HL-60 (cell line): ENCODE measurements at regions not wholly inside any gene's neighbourhood (a gene's known extent, or its start where the extent isn't known, plus 50 kb on each side); places are given as distances from the start of the nearest gene placed in this dataset.
A peak's percentile ranks its signal among the peaks of the same experiment; 100 is the strongest.

Experiments
- DNase-seq, 2 experiments: peaks; one replicate each; pipeline ENCODE4 v3.0.0-alpha.2; 2010 to 2020; ENCODE audit warnings: low read depth in 1 of 2, low spot score in 1 of 2
- H3K27ac ChIP-seq: fragments of 250-450 bp; sonication (Bioruptor Pico); replicated peaks from 2 replicates; pipeline ENCODE4 v1.5.1; 2020; ENCODE audit warnings: mild to moderate bottlenecking, moderate library complexity
- H3K27me3 ChIP-seq: fragments of 250-450 bp; sonication (Bioruptor Pico); 2 replicates; pipeline ENCODE4 v1.5.1; 2021; ENCODE audit warnings: mild to moderate bottlenecking, moderate library complexity; ENCODE audit not compliant: insufficient read depth, poor library complexity, severe bottlenecking
- H3K4me3 ChIP-seq: replicated peaks from 2 replicates; pipeline ENCODE4 v1.5.1; 2011; ENCODE audit warnings: mild to moderate bottlenecking, control low read depth, low read length; ENCODE audit not compliant: insufficient read depth
- GABPA ChIP-seq: IDR thresholded peaks from 2 replicates; pipeline ENCODE4 v1.6.1; 2012; ENCODE audit warnings: low read depth
- POLR2AphosphoS5 ChIP-seq: IDR thresholded peaks from 2 replicates; pipeline ENCODE4 v1.6.1; 2012; ENCODE audit warnings: low read depth
- SPI1 ChIP-seq: IDR thresholded peaks from 2 replicates; pipeline ENCODE4 v1.6.1; 2012; ENCODE audit warnings: low read depth, mild to moderate bottlenecking, borderline replicate concordance
- TF ChIP-seq, protein P1 (sequence below): IDR thresholded peaks from 2 replicates; pipeline ENCODE4 v1.6.1; 2012; ENCODE audit warnings: low read depth; ENCODE audit not compliant: insufficient replicate concordance
- TF ChIP-seq, protein P2 (sequence below): IDR thresholded peaks from one replicate; pipeline ENCODE4 v1.5.1; 2011; ENCODE audit warnings: low read length, control low read depth, inconsistent platforms; ENCODE audit not compliant: insufficient read depth

DNA sequence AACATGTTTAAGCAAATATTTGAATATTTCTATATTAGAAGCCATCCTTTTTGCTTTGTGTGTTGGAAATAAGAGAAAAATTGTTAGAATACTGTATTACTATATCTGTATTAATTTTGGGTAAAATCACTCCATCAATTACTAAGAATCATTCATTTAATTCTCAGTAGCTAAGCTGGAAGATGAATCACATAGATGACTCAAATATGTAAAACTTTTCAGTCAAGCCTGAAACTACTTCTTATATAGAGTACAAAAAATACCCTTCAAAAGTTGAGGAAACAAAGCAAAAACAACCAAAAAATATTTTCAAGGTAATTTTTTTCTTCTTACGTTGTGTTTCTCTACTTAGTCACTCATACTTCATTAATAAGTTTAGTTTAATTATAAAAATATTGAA is 205.7 kb upstream of the ROBO1 start:
- no peak for DNase-seq
- H3K27me3 ChIP-seq, result no peaks in the 10 kb centered on the region
- TF ChIP-seq POLR2AphosphoS5 (no peak), GABPA (no peak), SPI1 (no peak)
- TF ChIP-seq, protein P1, sequence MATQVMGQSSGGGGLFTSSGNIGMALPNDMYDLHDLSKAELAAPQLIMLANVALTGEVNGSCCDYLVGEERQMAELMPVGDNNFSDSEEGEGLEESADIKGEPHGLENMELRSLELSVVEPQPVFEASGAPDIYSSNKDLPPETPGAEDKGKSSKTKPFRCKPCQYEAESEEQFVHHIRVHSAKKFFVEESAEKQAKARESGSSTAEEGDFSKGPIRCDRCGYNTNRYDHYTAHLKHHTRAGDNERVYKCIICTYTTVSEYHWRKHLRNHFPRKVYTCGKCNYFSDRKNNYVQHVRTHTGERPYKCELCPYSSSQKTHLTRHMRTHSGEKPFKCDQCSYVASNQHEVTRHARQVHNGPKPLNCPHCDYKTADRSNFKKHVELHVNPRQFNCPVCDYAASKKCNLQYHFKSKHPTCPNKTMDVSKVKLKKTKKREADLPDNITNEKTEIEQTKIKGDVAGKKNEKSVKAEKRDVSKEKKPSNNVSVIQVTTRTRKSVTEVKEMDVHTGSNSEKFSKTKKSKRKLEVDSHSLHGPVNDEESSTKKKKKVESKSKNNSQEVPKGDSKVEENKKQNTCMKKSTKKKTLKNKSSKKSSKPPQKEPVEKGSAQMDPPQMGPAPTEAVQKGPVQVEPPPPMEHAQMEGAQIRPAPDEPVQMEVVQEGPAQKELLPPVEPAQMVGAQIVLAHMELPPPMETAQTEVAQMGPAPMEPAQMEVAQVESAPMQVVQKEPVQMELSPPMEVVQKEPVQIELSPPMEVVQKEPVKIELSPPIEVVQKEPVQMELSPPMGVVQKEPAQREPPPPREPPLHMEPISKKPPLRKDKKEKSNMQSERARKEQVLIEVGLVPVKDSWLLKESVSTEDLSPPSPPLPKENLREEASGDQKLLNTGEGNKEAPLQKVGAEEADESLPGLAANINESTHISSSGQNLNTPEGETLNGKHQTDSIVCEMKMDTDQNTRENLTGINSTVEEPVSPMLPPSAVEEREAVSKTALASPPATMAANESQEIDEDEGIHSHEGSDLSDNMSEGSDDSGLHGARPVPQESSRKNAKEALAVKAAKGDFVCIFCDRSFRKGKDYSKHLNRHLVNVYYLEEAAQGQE, result no peak
- TF ChIP-seq, protein P2, sequence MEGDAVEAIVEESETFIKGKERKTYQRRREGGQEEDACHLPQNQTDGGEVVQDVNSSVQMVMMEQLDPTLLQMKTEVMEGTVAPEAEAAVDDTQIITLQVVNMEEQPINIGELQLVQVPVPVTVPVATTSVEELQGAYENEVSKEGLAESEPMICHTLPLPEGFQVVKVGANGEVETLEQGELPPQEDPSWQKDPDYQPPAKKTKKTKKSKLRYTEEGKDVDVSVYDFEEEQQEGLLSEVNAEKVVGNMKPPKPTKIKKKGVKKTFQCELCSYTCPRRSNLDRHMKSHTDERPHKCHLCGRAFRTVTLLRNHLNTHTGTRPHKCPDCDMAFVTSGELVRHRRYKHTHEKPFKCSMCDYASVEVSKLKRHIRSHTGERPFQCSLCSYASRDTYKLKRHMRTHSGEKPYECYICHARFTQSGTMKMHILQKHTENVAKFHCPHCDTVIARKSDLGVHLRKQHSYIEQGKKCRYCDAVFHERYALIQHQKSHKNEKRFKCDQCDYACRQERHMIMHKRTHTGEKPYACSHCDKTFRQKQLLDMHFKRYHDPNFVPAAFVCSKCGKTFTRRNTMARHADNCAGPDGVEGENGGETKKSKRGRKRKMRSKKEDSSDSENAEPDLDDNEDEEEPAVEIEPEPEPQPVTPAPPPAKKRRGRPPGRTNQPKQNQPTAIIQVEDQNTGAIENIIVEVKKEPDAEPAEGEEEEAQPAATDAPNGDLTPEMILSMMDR, result no peak
- no peak overlapping the region for H3K4me3 ChIP-seq
- H3K27ac ChIP-seq, result no peak overlapping the region

DNA sequence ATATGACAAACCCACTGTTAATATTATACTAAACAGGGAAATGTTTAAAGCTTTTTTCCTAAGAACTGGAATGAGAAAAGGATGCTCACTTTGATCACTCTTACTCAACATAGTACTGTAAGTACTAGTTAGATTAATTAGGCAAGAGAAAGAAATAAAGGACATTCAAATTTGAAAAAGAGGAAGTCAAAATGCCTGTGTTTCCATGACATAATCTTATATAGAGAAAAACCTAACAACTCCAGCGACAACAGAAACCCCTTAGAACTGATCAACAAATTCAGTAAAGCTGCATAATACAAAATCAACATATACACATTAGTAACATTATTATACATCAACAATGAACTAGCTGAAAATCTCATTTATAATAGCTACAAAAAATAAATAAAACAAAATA is 200.6 kb upstream of the ROBO1 start:
- no peak for DNase-seq
- Histone ChIP-seq H3K4me3 (no peak overlapping the region), H3K27me3 (no peaks in the 10 kb centered on the region), H3K27ac (no peak overlapping the region)
- TF ChIP-seq SPI1 (peak; percentile 87), POLR2AphosphoS5 (no peak), GABPA (no peak)
- TF ChIP-seq, protein P1, result no peak
- TF ChIP-seq, protein P2, result no peak

DNA sequence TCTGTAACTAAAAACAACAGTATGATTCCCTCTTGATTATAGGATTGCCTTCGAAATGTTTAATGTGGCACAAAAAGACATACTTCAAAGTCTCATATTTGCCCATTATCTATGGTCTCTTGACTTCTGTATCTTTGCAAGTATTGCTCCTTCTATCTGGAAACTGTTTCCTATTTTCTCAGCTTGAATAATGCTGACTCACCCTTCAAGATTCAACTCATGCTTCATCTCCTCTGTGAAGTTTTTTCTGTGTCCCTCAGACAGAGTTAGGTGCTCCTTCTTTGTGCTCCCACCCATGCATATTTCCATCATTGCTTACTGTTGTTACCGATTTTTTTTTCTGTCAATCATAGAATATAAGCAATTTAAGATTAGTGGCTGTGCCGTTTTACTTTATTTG is 192.8 kb upstream of the ROBO1 start:
- DNase-seq, result no peak
- TF ChIP-seq GABPA (no peak), SPI1 (no peak), POLR2AphosphoS5 (no peak)
- TF ChIP-seq, protein P1, result no peak
- TF ChIP-seq, protein P2, result no peak
- H3K27me3 ChIP-seq, result no peaks in the 10 kb centered on the region
- H3K27ac ChIP-seq, result no peak overlapping the region
- H3K4me3 ChIP-seq, result no peak overlapping the region
